PC-9 (cell line): ENCODE measurements at regions not wholly inside any gene's neighbourhood (a gene's known extent, or its start where the extent isn't known, plus 50 kb on each side); places are given as distances from the start of the nearest gene placed in this dataset.
"Not testable (repeated sequence)": the region's sequence is repeated elsewhere in the genome, so short reads cannot be mapped to it uniquely, and the experiment has no call there.

Experiments
- BruUV-seq: library from RNA; stranded (reverse); fragments of 400-500 nt; replicated peaks from 2 replicates; lab custom pipeline; 2021; lab: Mats Ljungman, UMichigan
- CTCF ChIA-PET: fragments of 300-600 bp; sonication (Branson Sonifier 250); formaldehyde crosslinking; loops from one replicate; lab custom pipeline; 2022; ENCODE audit warnings: antibody characterized with exemption; lab: Charles Lee
- POLR2A ChIA-PET: fragments of 300-600 bp; sonication (Branson Sonifier 250); formaldehyde crosslinking; loops from one replicate; lab custom pipeline; 2022; ENCODE audit warnings: antibody characterized with exemption; ENCODE audit not compliant: unreplicated experiment; lab: Charles Lee
- DNase-seq, 2 experiments: peaks; one replicate each; pipeline versions ENCODE4 v3.0.0 to v3.0.0-alpha.2; 2015 to 2022; ENCODE audit warnings: mixed read lengths in 1 of 2
- H2AFZ ChIP-seq: fragments of 200-600 bp; sonication (generic); 2 replicates; pipeline ENCODE4 v1.8.1; 2017; ENCODE audit warnings: antibody characterized with exemption
- H3F3A ChIP-seq: fragments of 200-600 bp; sonication (generic); 2 replicates; pipeline ENCODE4 v1.8.1; 2017; ENCODE audit warnings: antibody characterized with exemption, mild to moderate bottlenecking, low read depth; ENCODE audit not compliant: insufficient read depth
- H3K27ac ChIP-seq: fragments of 200-600 bp; sonication (generic); 2 replicates; pipeline ENCODE4 v1.6.1; 2016; ENCODE audit warnings: mixed run types
- H3K27me3 ChIP-seq: fragments of 200-600 bp; sonication (generic); 2 replicates; pipeline ENCODE4 v1.6.1; 2016; ENCODE audit warnings: low read depth, mixed run types; ENCODE audit not compliant: insufficient read depth
- H3K36me3 ChIP-seq: fragments of 200-600 bp; sonication (generic); 2 replicates; pipeline ENCODE4 v1.6.1; 2016; ENCODE audit warnings: low read depth, mixed run types
- H3K4me1 ChIP-seq: fragments of 200-600 bp; sonication (generic); replicated peaks from 2 replicates; pipeline ENCODE4 v1.6.1; 2016; ENCODE audit warnings: mixed run types; ENCODE audit not compliant: insufficient read depth
- H3K4me2 ChIP-seq: fragments of 200-600 bp; sonication (generic); 2 replicates; pipeline ENCODE4 v1.6.1; 2017; ENCODE audit warnings: mixed run types
- H3K4me3 ChIP-seq: fragments of 200-600 bp; sonication (generic); 2 replicates; pipeline ENCODE4 v1.6.1; 2016; ENCODE audit warnings: mixed run types
- H3K79me2 ChIP-seq: fragments of 200-600 bp; sonication (generic); 2 replicates; pipeline ENCODE4 v1.6.1; 2017; ENCODE audit warnings: low read depth, mixed run types
- H3K9me2 ChIP-seq: fragments of 200-600 bp; sonication (generic); 2 replicates; pipeline ENCODE4 v1.8.1; 2017; ENCODE audit warnings: mild to moderate bottlenecking; ENCODE audit not compliant: insufficient read depth
- H3K9me3 ChIP-seq: fragments of 200-600 bp; sonication (generic); 2 replicates; pipeline ENCODE4 v1.8.1; 2016; ENCODE audit warnings: low read depth; ENCODE audit not compliant: insufficient read depth
- H4K20me1 ChIP-seq: fragments of 200-600 bp; sonication (generic); 2 replicates; pipeline ENCODE4 v1.8.1; 2017; ENCODE audit not compliant: insufficient read depth
- EZH2 ChIP-seq: fragments of 200-600 bp; sonication (generic); IDR thresholded peaks from 2 replicates; pipeline ENCODE4 v1.8.0; 2017; ENCODE audit warnings: antibody characterized with exemption, low read depth
- intact Hi-C: fragments of 100-400 bp; cut with micrococcal nuclease; formaldehyde crosslinking; loops from one replicate; pipeline ENCODE4 v1.10.0; 2022; ENCODE audit not compliant: unreplicated experiment
- TF ChIP-seq, protein P1 (sequence below): fragments of 200-600 bp; sonication (generic); conservative IDR thresholded peaks from 2 replicates; pipeline ENCODE4 v1.6.1; 2017; ENCODE audit warnings: mixed run types, antibody characterized with exemption, mild to moderate bottlenecking, moderate library complexity

DNA sequence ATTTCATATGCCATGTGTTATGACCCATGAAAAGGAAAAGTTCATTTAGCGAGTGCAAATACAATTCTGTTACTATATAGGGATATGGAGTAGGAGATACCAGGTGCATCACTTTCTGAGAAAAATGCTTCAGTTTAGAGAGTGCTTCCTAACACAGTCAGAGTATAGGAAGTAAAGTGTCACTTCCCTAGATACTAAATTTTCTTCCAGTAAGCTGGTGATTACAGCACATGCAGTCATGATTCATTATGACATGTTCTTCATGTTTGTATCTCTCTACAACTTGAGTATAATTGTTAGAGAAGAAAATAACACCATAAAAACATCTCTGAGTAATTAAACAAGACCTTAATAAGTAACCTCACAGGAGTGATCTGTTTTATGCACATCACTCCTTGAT, 837.0 kb downstream of the DNAH5 start:
- Histone ChIP-seq H4K20me1 (no peaks in the 10 kb centered on the region; the same call in 1 of the 2 replicates), H3K27me3 (no peaks in the 10 kb centered on the region), H3K9me3 (no peaks in the 10 kb centered on the region), H3K27ac (no peak overlapping the region), H3K4me1 (no peaks in the 10 kb centered on the region), H2AFZ (0 out of 2 replicates have a peak overlapping the region, but pooled peaks have one; percentile 2), H3K4me2 (no peak overlapping the region), H3F3A (no peaks in the 10 kb centered on the region), H3K79me2 (no peaks in the 10 kb centered on the region), H3K4me3 (no peak overlapping the region), H3K36me3 (no peaks in the 10 kb centered on the region), H3K9me2 (peaks cover 4% of the 10 kb centered on the region; the same call in 1 of the 2 replicates)
- intact Hi-C loops = no loop called here
- no peak for DNase-seq
- TF ChIP-seq, protein P1, sequence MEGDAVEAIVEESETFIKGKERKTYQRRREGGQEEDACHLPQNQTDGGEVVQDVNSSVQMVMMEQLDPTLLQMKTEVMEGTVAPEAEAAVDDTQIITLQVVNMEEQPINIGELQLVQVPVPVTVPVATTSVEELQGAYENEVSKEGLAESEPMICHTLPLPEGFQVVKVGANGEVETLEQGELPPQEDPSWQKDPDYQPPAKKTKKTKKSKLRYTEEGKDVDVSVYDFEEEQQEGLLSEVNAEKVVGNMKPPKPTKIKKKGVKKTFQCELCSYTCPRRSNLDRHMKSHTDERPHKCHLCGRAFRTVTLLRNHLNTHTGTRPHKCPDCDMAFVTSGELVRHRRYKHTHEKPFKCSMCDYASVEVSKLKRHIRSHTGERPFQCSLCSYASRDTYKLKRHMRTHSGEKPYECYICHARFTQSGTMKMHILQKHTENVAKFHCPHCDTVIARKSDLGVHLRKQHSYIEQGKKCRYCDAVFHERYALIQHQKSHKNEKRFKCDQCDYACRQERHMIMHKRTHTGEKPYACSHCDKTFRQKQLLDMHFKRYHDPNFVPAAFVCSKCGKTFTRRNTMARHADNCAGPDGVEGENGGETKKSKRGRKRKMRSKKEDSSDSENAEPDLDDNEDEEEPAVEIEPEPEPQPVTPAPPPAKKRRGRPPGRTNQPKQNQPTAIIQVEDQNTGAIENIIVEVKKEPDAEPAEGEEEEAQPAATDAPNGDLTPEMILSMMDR = no peak
- no peak for TF ChIP-seq EZH2
- POLR2A ChIA-PET = no interaction called here
- CTCF ChIA-PET = no interaction called here
- no TSS peak for BruUV-seq

DNA sequence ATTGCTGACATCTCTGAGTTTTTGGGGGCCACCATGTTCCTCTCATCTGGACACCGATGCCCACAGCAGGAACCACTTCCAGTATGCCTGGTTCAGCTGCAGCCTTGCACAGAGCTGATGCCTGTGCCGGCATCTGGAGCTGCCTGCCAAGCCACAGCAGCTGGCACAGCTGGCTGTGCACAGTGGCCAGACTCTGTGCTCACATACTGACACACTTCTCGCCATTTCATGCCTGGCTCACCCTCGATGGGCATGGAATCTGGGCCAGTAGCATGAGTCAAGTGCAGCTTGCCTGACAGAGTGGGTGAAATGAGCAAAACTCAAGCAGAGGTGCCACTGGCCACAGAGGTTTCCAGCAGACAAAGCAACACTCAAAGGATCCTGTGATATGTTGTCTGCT, 863.4 kb downstream of the DNAH5 start:
- H3K9me3 ChIP-seq = no peaks in the 10 kb centered on the region
- POLR2A ChIA-PET = no interaction called here
- no peaks in the 10 kb centered on the region for H3K79me2 ChIP-seq
- no peak for TF ChIP-seq EZH2
- TF ChIP-seq, protein P1 = no peak
- no peak overlapping the region for H3K4me3 ChIP-seq
- H3K4me2 ChIP-seq = no peak overlapping the region
- H3K27me3 ChIP-seq = no peaks in the 10 kb centered on the region
- H2AFZ ChIP-seq = no peak overlapping the region
- H3K27ac ChIP-seq = no peak overlapping the region
- H3K36me3 ChIP-seq = no peaks in the 10 kb centered on the region
- no peak for DNase-seq
- no peaks in the 10 kb centered on the region for H3F3A ChIP-seq
- H3K4me1 ChIP-seq = no peaks in the 10 kb centered on the region
- H3K9me2 ChIP-seq = no peaks in the 10 kb centered on the region
- H4K20me1 ChIP-seq = no peaks in the 10 kb centered on the region
- CTCF ChIA-PET = no interaction called here
- intact Hi-C loops = no loop called here
- BruUV-seq = no TSS peak

- H4K20me1 ChIP-seq, H3K79me2 ChIP-seq, H3K4me3 ChIP-seq, H3K4me1 ChIP-seq, H3K9me2 ChIP-seq, DNase-seq, intact Hi-C loops, H2AFZ ChIP-seq, H3K27ac ChIP-seq, H3K4me2 ChIP-seq, H3F3A ChIP-seq, H3K27me3 ChIP-seq, BruUV-seq, CTCF ChIA-PET, POLR2A ChIA-PET, H3K36me3 ChIP-seq, H3K9me3 ChIP-seq: not testable (repeated sequence)
Observed at GRCh38 chr5:13072936-13073335, 871.6 kb downstream of the DNAH5 start.

DNA sequence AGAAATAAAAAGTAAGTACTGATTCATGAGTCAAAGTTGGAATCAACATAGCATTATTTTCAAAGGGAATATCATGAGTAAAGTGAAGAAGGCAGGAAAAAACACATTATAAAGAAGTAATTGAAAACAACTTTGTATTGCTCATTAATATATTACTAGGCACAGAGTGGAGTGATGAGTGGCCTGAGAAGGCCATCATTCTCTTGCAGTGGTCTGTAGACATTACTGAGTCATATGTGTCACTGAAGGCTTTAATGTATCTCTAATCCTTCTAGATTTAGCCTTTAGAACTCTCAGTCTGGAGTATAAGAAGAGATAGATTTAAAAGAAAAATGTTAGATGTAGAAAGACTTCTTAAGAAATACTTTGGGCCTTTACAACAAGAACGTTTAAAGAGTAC, 881.4 kb downstream of the DNAH5 start:
- no peak overlapping the region for H3K27ac ChIP-seq
- no peaks in the 10 kb centered on the region for H3K79me2 ChIP-seq
- no peaks in the 10 kb centered on the region for H3K4me1 ChIP-seq
- no peak for DNase-seq
- intact Hi-C loops = no loop called here
- H4K20me1 ChIP-seq = no peaks in the 10 kb centered on the region
- no peaks in the 10 kb centered on the region for H3K27me3 ChIP-seq
- no peak overlapping the region for H2AFZ ChIP-seq
- H3K4me3 ChIP-seq = no peak overlapping the region
- no peak for TF ChIP-seq EZH2
- TF ChIP-seq, protein P1 = no peak
- no peaks in the 10 kb centered on the region for H3F3A ChIP-seq
- H3K9me2 ChIP-seq = no peaks in the 10 kb centered on the region
- H3K36me3 ChIP-seq = no peaks in the 10 kb centered on the region
- no peak overlapping the region for H3K4me2 ChIP-seq
- ChIA-PET POLR2A (no interaction called here), CTCF (no interaction called here)
- H3K9me3 ChIP-seq = no peaks in the 10 kb centered on the region
- BruUV-seq = no TSS peak
